Smooth muscle cell of the brain vasculature (primary cell): ENCODE measurements at regions not wholly inside any gene's neighbourhood (a gene's known extent, or its start where the extent isn't known, plus 50 kb on each side); places are given as distances from the start of the nearest gene placed in this dataset.

ENCODE experiments used
- DNase-seq: peaks from one replicate; pipeline ENCODE4 v3.0.0-alpha.2; 2012; ENCODE audit warnings: low read depth, low spot score

GRCh38 chr1:170864238-170864637 is 71.1 kb upstream of the MROH9 start:
- DNase-seq, result peak; percentile 83

- no peak for DNase-seq
These were observed 70.3 kb upstream of the MROH9 start for GRCh38 chr1:170864876-170865538.

GRCh38 chr1:170866646-170867045 is 68.7 kb upstream of the MROH9 start:
- DNase-seq, result no peak

GRCh38 chr1:170871868-170872267 is 63.5 kb upstream of the MROH9 start:
- DNase-seq, result no peak

- DNase-seq, result no peak
These were observed 62.7 kb upstream of the MROH9 start for GRCh38 chr1:170872663-170873062.

- DNase-seq, result no peak
These were observed 60.7 kb upstream of the MROH9 start for GRCh38 chr1:170874671-170875070.

GRCh38 chr1:170881268-170882265 is 53.8 kb upstream of the MROH9 start:
- DNase-seq, result peak; percentile 39
